Gastrocnemius medialis (tissue), 4 donors: ENCODE measurements at regions not wholly inside any gene's neighbourhood (a gene's known extent, or its start where the extent isn't known, plus 50 kb on each side); places are given as distances from the start of the nearest gene placed in this dataset.
"Not testable (repeated sequence)": the region's sequence is repeated elsewhere in the genome, so short reads cannot be mapped to it uniquely, and the experiment has no call there.

ENCODE experiments used
- POLR2A ChIP-seq, 2 donors: fragments of 450-650 bp; IDR thresholded peaks; one replicate each; pipeline ENCODE4 v1.6.1; 2017; ENCODE audit warnings: antibody characterized with exemption in 2 of 2, mild to moderate bottlenecking in 2 of 2, moderate library complexity in 2 of 2
- TF ChIP-seq, protein P1 (sequence below), 5 experiments: fragments of 450-650 bp in 3 of 5; fragments of 200-600 bp in 2 of 5; sonication (generic) in 2 of 5; IDR thresholded peaks in 4 of 5; conservative IDR thresholded peaks in 1 of 5; 1 replicate in 4 of 5; 2 replicates in 1 of 5; pipeline ENCODE4 v1.5.1; 2016 to 2019; ENCODE audit warnings: antibody characterized with exemption in 5 of 5, mild to moderate bottlenecking in 3 of 5, moderate library complexity in 3 of 5

DNA sequence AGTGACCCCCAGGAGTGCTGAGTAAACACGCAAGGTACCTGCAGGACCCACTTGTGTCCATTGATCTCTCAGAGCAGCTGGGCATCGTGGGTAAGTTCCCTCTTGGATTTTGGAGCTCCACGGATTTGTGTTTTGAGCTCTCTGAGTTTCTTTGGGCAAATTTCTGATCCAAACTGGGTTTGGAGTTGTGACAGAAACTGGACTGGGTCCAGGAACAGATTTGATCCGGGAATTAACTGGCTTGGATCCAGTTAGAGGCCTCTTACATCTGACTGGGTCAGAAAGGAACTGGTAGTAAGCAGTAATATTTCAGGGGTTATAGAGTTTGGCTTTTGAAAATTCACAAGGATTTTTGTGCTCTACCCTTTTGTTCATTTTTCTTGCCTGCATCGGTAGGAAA lies 107.0 kb upstream of the PMCH start:
- TF ChIP-seq, protein P1, sequence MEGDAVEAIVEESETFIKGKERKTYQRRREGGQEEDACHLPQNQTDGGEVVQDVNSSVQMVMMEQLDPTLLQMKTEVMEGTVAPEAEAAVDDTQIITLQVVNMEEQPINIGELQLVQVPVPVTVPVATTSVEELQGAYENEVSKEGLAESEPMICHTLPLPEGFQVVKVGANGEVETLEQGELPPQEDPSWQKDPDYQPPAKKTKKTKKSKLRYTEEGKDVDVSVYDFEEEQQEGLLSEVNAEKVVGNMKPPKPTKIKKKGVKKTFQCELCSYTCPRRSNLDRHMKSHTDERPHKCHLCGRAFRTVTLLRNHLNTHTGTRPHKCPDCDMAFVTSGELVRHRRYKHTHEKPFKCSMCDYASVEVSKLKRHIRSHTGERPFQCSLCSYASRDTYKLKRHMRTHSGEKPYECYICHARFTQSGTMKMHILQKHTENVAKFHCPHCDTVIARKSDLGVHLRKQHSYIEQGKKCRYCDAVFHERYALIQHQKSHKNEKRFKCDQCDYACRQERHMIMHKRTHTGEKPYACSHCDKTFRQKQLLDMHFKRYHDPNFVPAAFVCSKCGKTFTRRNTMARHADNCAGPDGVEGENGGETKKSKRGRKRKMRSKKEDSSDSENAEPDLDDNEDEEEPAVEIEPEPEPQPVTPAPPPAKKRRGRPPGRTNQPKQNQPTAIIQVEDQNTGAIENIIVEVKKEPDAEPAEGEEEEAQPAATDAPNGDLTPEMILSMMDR (IDR thresholded peaks at IDR 0.05 in 4 of 5, conservative IDR thresholded peaks at IDR 0.05 in 1 of 5): not testable (repeated sequence)
- TF ChIP-seq POLR2A (IDR thresholded peaks at IDR 0.05): not testable (repeated sequence)
